MCF 10A (cell line): ENCODE measurements at regions not wholly inside any gene's neighbourhood (a gene's known extent, or its start where the extent isn't known, plus 50 kb on each side); places are given as distances from the start of the nearest gene placed in this dataset.

Experiments used
- BruUV-seq: library from RNA; stranded (reverse); fragments of 400-500 nt; replicated peaks from 2 replicates; lab custom pipeline; 2021; lab: Mats Ljungman, UMichigan
- CTCF ChIA-PET: fragments of 300-600 bp; sonication (Branson Sonifier 250); formaldehyde crosslinking; extraction: SDS; loops from one replicate; lab custom pipeline; 2021; ENCODE audit warnings: antibody characterized with exemption, inconsistent platforms; lab: Yijun Ruan, JAX
- POLR2A ChIA-PET: fragments of 300-600, 350-650 bp; sonication (Branson Sonifier 250); formaldehyde crosslinking; extraction: SDS; loops from one replicate; lab custom pipeline; 2020; ENCODE audit warnings: antibody characterized with exemption, inconsistent platforms; lab: Yijun Ruan, JAX
- DNase-seq: peaks from one replicate; pipeline ENCODE4 v3.0.0-alpha.2; 2018; ENCODE audit not compliant: unreplicated experiment
- H3K27ac Mint-ChIP-seq: one replicate; pipeline ENCODE4 v1.8.0; 2022; ENCODE audit warnings: mild to moderate bottlenecking, low read depth, mixed read lengths; ENCODE audit not compliant: unreplicated experiment
- H3K27me3 Mint-ChIP-seq: one replicate; pipeline ENCODE4 v1.8.0; 2022; ENCODE audit warnings: mixed read lengths; ENCODE audit not compliant: insufficient read depth, unreplicated experiment
- H3K36me3 Mint-ChIP-seq: one replicate; pipeline ENCODE4 v1.8.0; 2022; ENCODE audit warnings: mild to moderate bottlenecking, moderate library complexity, mixed read lengths; ENCODE audit not compliant: insufficient read depth, unreplicated experiment
- H3K4me1 Mint-ChIP-seq: one replicate; pipeline ENCODE4 v1.8.0; 2022; ENCODE audit warnings: mixed read lengths; ENCODE audit not compliant: insufficient read depth, unreplicated experiment
- H3K4me3 Mint-ChIP-seq: one replicate; pipeline ENCODE4 v1.8.0; 2022; ENCODE audit warnings: mild to moderate bottlenecking, moderate library complexity, mixed read lengths; ENCODE audit not compliant: unreplicated experiment
- H3K9me3 Mint-ChIP-seq: one replicate; pipeline ENCODE4 v1.8.0; 2022; ENCODE audit warnings: mixed read lengths; ENCODE audit not compliant: unreplicated experiment
- intact Hi-C: fragments of 100-400 bp; cut with micrococcal nuclease; formaldehyde crosslinking; loops from 2 replicates; pipeline ENCODE4 v1.14.1; 2022
- TF ChIP-seq, protein P1 (sequence below): fragments of 200-600 bp; IDR thresholded peaks from one replicate; pipeline ENCODE4 v1.8.0; 2022; ENCODE audit warnings: antibody characterized with exemption, mild to moderate bottlenecking; ENCODE audit not compliant: unreplicated experiment

DNA sequence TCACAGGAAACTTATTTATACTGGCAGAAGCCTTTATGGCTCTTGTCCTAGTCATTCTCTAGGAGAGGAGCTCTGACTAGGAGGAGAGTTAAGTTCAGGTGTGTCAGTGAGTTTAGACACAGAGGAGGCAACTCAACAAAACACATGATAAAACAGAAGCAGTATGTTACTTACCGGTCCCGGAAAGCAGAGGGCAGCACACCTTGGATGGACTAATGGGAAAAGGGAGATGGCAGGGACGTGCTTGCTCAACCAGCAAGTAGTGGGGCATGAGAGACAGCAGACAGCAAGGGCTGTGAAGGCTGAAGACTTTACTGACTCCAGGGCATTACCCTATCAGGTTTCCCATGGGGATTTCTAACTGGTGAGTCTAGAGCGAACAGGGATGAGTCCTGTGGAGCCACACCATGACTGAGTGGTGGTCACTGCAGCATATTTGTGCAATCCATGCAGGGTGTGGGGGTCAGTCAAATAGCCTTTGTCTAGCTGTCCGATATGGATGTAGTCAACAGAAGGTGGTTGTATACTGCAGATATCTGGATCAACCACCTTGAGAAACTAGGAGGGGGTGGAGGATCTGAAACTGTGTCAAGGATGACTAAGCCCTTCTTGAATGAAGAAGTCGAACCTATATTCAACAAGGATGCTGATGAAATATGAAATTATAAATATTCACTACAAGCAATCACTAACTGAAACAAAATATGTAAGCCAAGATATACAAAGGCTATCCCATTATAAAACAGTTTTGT, 596.3 kb upstream of the CHRM3 start:
- POLR2A ChIA-PET: no interaction called here
- Mint-ChIP-seq H3K27ac (no peak overlapping the region), H3K4me3 (no peak overlapping the region), H3K4me1 (no peaks in the 10 kb centered on the region), H3K36me3 (no peaks in the 10 kb centered on the region), H3K9me3 (no peaks in the 10 kb centered on the region), H3K27me3 (no peaks in the 10 kb centered on the region)
- DNase-seq: no peak
- TF ChIP-seq, protein P1, sequence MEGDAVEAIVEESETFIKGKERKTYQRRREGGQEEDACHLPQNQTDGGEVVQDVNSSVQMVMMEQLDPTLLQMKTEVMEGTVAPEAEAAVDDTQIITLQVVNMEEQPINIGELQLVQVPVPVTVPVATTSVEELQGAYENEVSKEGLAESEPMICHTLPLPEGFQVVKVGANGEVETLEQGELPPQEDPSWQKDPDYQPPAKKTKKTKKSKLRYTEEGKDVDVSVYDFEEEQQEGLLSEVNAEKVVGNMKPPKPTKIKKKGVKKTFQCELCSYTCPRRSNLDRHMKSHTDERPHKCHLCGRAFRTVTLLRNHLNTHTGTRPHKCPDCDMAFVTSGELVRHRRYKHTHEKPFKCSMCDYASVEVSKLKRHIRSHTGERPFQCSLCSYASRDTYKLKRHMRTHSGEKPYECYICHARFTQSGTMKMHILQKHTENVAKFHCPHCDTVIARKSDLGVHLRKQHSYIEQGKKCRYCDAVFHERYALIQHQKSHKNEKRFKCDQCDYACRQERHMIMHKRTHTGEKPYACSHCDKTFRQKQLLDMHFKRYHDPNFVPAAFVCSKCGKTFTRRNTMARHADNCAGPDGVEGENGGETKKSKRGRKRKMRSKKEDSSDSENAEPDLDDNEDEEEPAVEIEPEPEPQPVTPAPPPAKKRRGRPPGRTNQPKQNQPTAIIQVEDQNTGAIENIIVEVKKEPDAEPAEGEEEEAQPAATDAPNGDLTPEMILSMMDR: no peak
- intact Hi-C loops: no loop called here
- BruUV-seq: no TSS peak
- CTCF ChIA-PET: interaction anchor here (0.8 to 1.0 kb wide), 3 partner anchors 13 to 1060 kb away, joined by 3 to 6 read pairs (median 3); no protein-coding TSS in a partner anchor

DNA sequence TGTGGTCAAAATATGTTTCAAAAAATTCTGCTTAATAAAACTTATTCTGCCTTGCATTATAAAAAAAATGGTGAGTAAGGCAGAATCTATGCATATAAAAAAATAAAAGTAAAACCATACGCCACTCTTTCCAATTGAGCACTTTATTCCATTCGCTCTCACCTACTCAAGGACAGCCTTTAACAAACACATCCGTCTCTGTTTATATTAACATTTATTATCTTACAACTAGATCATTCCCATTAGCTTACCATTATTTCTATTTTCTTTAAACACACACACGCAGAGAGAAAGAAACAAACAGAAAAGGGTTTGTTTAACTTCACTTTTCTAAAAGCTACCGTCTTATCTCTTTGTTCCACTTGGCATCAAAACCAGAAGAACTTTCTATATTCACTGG, 598.9 kb upstream of the CHRM3 start:
- Mint-ChIP-seq H3K27ac (no peak overlapping the region), H3K4me3 (no peak overlapping the region), H3K27me3 (no peaks in the 10 kb centered on the region), H3K36me3 (no peaks in the 10 kb centered on the region), H3K9me3 (no peaks in the 10 kb centered on the region), H3K4me1 (no peaks in the 10 kb centered on the region)
- CTCF ChIA-PET: interaction anchor here (0.5 to 1.4 kb wide), 5 partner anchors 34 to 537 kb away, joined by 3 to 6 read pairs (median 4); no protein-coding TSS in a partner anchor
- TF ChIP-seq, protein P1: no peak
- no peak for DNase-seq
- no TSS peak for BruUV-seq
- POLR2A ChIA-PET: no interaction called here
- intact Hi-C loops: no loop called here

DNA sequence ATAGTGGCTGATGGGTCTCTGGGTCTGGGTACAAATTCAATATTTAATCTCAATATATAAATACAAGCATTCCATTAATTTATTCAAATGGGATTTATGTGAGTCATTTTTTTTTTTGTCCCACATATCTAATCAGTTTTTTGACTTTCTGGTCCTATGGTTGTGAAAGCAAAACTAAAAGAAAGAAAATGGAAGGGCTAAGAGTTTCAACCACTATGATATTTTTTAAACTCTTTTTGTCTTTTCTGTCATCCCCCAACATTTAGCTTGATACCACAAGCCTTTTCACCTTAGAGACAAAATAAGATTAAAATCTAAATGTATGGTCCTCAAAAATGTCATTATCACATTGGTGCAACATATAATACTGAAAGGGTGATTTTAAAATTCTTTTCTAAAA, 602.7 kb upstream of the CHRM3 start:
- Mint-ChIP-seq H3K27ac (no peak overlapping the region), H3K9me3 (no peaks in the 10 kb centered on the region), H3K36me3 (no peaks in the 10 kb centered on the region), H3K27me3 (no peaks in the 10 kb centered on the region), H3K4me1 (no peaks in the 10 kb centered on the region), H3K4me3 (no peak overlapping the region)
- POLR2A ChIA-PET: no interaction called here
- DNase-seq: no peak
- intact Hi-C loops: no loop called here
- BruUV-seq: no TSS peak
- TF ChIP-seq, protein P1: no peak
- CTCF ChIA-PET: no interaction called here

DNA sequence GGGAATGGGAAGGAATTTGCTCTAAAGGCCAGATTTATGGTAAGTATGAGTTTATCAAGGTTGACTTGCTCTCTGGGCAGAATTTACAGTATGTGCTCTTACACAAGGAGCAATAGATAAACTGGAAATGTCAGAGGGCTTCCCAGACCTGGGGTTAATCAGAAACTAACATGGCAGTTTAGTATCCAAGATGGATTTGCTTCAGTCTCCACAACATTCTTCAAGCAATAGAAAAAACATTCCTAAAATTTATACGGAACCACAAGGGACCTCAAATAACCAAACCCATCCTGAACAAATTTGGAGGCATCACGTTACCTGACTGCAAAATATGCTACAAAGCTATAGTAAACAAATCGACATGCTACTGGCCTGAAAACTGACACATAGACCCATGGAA, 606.7 kb upstream of the CHRM3 start:
- BruUV-seq: no TSS peak
- Mint-ChIP-seq H3K36me3 (no peaks in the 10 kb centered on the region), H3K27ac (no peak overlapping the region), H3K9me3 (no peaks in the 10 kb centered on the region), H3K4me3 (no peak overlapping the region), H3K27me3 (no peaks in the 10 kb centered on the region), H3K4me1 (no peaks in the 10 kb centered on the region)
- CTCF ChIA-PET: interaction anchor here (0.6 kb wide), 2 partner anchors 24 to 1826 kb away, joined by 3 to 4 read pairs; no protein-coding TSS in a partner anchor
- intact Hi-C loops: no loop called here
- no peak for DNase-seq
- POLR2A ChIA-PET: interaction anchor here (0.7 kb wide), 1 partner anchor 538 kb away, joined by 3 read pairs; no protein-coding TSS in a partner anchor
- TF ChIP-seq, protein P1: no peak
